Liver (tissue), 3 donors: ENCODE measurements at regions not wholly inside any gene's neighbourhood (a gene's known extent, or its start where the extent isn't known, plus 50 kb on each side); places are given as distances from the start of the nearest gene placed in this dataset.

Experiments used
- SP1 ChIP-seq: IDR thresholded peaks from 2 replicates; pipeline ENCODE4 v1.6.1; 2018; ENCODE audit warnings: antibody characterized with exemption, mild to moderate bottlenecking
- TF ChIP-seq, protein P1 (sequence below): fragments of 150-350 bp; IDR thresholded peaks from 2 replicates; pipeline ENCODE4 v1.5.1; 2017; ENCODE audit warnings: improper control_type of control experiment, low read depth, low read length; ENCODE audit not compliant: missing input control
- TF ChIP-seq, protein P2 (sequence below): IDR thresholded peaks from 2 replicates; pipeline ENCODE4 v1.6.1; 2016; ENCODE audit warnings: antibody characterized with exemption
- TF ChIP-seq, protein P3 (sequence below): IDR thresholded peaks from 2 replicates; pipeline ENCODE4 v1.6.1; 2016; ENCODE audit warnings: antibody characterized with exemption, mild to moderate bottlenecking
- donor health status: healthy.
- donor health status: healthy.

DNA sequence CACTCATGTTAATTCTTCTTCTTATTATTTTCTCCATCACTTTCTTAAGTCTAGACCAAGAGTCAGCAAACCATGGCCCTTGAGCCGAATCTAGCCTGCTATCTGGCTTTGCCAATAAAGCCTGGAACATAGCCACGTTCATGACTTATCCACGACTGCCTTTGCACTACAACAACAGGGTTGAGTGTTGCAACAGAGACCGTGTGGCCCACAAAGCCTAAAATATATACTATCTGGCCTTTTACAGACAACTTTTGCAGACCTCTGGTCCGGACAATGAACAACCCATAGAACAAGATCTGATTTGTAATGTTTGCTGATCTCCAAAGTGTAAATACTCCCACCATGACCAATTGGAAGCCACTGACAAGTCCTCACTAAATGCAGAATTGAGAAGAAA is 140.5 kb upstream of the CDYL start:
- TF ChIP-seq, protein P1, sequence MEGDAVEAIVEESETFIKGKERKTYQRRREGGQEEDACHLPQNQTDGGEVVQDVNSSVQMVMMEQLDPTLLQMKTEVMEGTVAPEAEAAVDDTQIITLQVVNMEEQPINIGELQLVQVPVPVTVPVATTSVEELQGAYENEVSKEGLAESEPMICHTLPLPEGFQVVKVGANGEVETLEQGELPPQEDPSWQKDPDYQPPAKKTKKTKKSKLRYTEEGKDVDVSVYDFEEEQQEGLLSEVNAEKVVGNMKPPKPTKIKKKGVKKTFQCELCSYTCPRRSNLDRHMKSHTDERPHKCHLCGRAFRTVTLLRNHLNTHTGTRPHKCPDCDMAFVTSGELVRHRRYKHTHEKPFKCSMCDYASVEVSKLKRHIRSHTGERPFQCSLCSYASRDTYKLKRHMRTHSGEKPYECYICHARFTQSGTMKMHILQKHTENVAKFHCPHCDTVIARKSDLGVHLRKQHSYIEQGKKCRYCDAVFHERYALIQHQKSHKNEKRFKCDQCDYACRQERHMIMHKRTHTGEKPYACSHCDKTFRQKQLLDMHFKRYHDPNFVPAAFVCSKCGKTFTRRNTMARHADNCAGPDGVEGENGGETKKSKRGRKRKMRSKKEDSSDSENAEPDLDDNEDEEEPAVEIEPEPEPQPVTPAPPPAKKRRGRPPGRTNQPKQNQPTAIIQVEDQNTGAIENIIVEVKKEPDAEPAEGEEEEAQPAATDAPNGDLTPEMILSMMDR, result no peak
- TF ChIP-seq, protein P2, sequence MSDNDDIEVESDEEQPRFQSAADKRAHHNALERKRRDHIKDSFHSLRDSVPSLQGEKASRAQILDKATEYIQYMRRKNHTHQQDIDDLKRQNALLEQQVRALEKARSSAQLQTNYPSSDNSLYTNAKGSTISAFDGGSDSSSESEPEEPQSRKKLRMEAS, result no peak
- TF ChIP-seq, protein P3, sequence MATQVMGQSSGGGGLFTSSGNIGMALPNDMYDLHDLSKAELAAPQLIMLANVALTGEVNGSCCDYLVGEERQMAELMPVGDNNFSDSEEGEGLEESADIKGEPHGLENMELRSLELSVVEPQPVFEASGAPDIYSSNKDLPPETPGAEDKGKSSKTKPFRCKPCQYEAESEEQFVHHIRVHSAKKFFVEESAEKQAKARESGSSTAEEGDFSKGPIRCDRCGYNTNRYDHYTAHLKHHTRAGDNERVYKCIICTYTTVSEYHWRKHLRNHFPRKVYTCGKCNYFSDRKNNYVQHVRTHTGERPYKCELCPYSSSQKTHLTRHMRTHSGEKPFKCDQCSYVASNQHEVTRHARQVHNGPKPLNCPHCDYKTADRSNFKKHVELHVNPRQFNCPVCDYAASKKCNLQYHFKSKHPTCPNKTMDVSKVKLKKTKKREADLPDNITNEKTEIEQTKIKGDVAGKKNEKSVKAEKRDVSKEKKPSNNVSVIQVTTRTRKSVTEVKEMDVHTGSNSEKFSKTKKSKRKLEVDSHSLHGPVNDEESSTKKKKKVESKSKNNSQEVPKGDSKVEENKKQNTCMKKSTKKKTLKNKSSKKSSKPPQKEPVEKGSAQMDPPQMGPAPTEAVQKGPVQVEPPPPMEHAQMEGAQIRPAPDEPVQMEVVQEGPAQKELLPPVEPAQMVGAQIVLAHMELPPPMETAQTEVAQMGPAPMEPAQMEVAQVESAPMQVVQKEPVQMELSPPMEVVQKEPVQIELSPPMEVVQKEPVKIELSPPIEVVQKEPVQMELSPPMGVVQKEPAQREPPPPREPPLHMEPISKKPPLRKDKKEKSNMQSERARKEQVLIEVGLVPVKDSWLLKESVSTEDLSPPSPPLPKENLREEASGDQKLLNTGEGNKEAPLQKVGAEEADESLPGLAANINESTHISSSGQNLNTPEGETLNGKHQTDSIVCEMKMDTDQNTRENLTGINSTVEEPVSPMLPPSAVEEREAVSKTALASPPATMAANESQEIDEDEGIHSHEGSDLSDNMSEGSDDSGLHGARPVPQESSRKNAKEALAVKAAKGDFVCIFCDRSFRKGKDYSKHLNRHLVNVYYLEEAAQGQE, result no peak
- no peak for TF ChIP-seq SP1
